Tibial artery (tissue), 4 donors: ENCODE measurements at regions not wholly inside any gene's neighbourhood (a gene's known extent, or its start where the extent isn't known, plus 50 kb on each side); places are given as distances from the start of the nearest gene placed in this dataset.
"Not testable (repeated sequence)": the region's sequence is repeated elsewhere in the genome, so short reads cannot be mapped to it uniquely, and the experiment has no call there.

Experiments used
- DNase-seq, 2 donors: peaks; one replicate each; pipeline ENCODE4 v3.0.0-alpha.2; 2019
- H3K27ac ChIP-seq, 2 donors: fragments of 200-600 bp; sonication (generic) in 1 of 2; 1 replicate in 1 of 2; 2 replicates in 1 of 2; pipeline ENCODE4 v1.5.1; 2018 to 2019; ENCODE audit warnings: mild to moderate bottlenecking in 1 of 2
- H3K27me3 ChIP-seq, 2 donors: fragments of 200-600 bp; sonication (generic) in 1 of 2; one replicate each; pipeline versions ENCODE4 v1.5.1 to v1.6.0; 2016 to 2019
- H3K36me3 ChIP-seq, 3 donors: fragments of 200-600 bp; sonication (generic) in 2 of 3; one replicate each; pipeline ENCODE4 v1.5.1; 2016 to 2019; ENCODE audit warnings: mild to moderate bottlenecking in 2 of 3
- H3K4me1 ChIP-seq, 4 donors: fragments of 200-600 bp; sonication (generic) in 2 of 4; 1 replicate in 3 of 4; 2 replicates in 1 of 4; pipeline ENCODE4 v1.5.1; 2016 to 2019
- H3K4me3 ChIP-seq, 2 donors: fragments of 200-600 bp; sonication (generic) in 1 of 2; 1 replicate in 1 of 2; 2 replicates in 1 of 2; pipeline ENCODE4 v1.5.1; 2018 to 2019; ENCODE audit warnings: mild to moderate bottlenecking in 2 of 2
- H3K9me3 ChIP-seq, 3 donors: fragments of 200-600 bp; sonication (generic) in 1 of 3; one replicate each; pipeline ENCODE4 v1.5.1; 2016 to 2019
- CTCF ChIP-seq, 2 experiments: fragments of 200-600 bp in 1 of 2; fragments of 450-650 bp in 1 of 2; IDR thresholded peaks; one replicate each; pipeline ENCODE4 v1.5.1; 2017 to 2019; ENCODE audit warnings: antibody characterized with exemption in 2 of 2, mild to moderate bottlenecking in 1 of 2, moderate library complexity in 1 of 2
- intact Hi-C: fragments of 100-400 bp; cut with DNase I; formaldehyde crosslinking; loops from one replicate; pipeline ENCODE4 v1.15.0; 2023; ENCODE audit warnings: low total_unique reads

GRCh38 chr14:27256805-27257204 lies 659.0 kb upstream of the NOVA1 start:
- no peak for DNase-seq
- Histone ChIP-seq H3K4me1 (no peaks in the 10 kb centered on the region), H3K9me3 (peaks cover 0 to 2% (median 0%) of the 10 kb centered on the region in 3 donors), H3K27ac (no peak overlapping the region), H3K4me3 (no peak overlapping the region), H3K27me3 (no peaks in the 10 kb centered on the region), H3K36me3 (no peaks in the 10 kb centered on the region)
- no peak for TF ChIP-seq CTCF (IDR thresholded peaks at IDR 0.05)
- intact Hi-C loops: no loop called here

GRCh38 chr14:27267876-27268275 lies 670.0 kb upstream of the NOVA1 start:
- Histone ChIP-seq H3K36me3 (no peaks in the 10 kb centered on the region), H3K27ac (no peak overlapping the region), H3K4me3 (no peak overlapping the region), H3K9me3 (peaks cover 0 to 4% (median 0%) of the 10 kb centered on the region in 3 donors), H3K4me1 (no peaks in the 10 kb centered on the region), H3K27me3 (no peaks in the 10 kb centered on the region)
- intact Hi-C loops: no loop called here
- no peak for DNase-seq
- TF ChIP-seq CTCF (IDR thresholded peaks at IDR 0.05): no peak

GRCh38 chr14:27270716-27271115 lies 672.9 kb upstream of the NOVA1 start:
- Histone ChIP-seq H3K36me3 (no peaks in the 10 kb centered on the region), H3K9me3 (no peaks in the 10 kb centered on the region), H3K4me1 (no peaks in the 10 kb centered on the region), H3K27me3 (no peaks in the 10 kb centered on the region), H3K27ac (no peak overlapping the region), H3K4me3 (no peak overlapping the region)
- no peak for DNase-seq
- TF ChIP-seq CTCF (IDR thresholded peaks at IDR 0.05): no peak
- intact Hi-C loops: no loop called here

GRCh38 chr14:27278341-27278740 lies 680.5 kb upstream of the NOVA1 start:
- Histone ChIP-seq H3K27me3 (no peaks in the 10 kb centered on the region), H3K4me3 (no peak overlapping the region), H3K9me3 (no peaks in the 10 kb centered on the region), H3K4me1 (no peaks in the 10 kb centered on the region), H3K27ac (no peak overlapping the region), H3K36me3 (no peaks in the 10 kb centered on the region)
- intact Hi-C loops: no loop called here
- no peak for DNase-seq
- TF ChIP-seq CTCF (IDR thresholded peaks at IDR 0.05): no peak

- no peaks in the 10 kb centered on the region for H3K9me3 ChIP-seq
- no peak overlapping the region for H3K27ac ChIP-seq
- no peak overlapping the region for H3K4me3 ChIP-seq
- no peaks in the 10 kb centered on the region for H3K27me3 ChIP-seq
- no peak for TF ChIP-seq CTCF (IDR thresholded peaks at IDR 0.05)
- DNase-seq: no peak
- H3K36me3 ChIP-seq: no peaks in the 10 kb centered on the region
- intact Hi-C loops: no loop called here
- no peaks in the 10 kb centered on the region for H3K4me1 ChIP-seq
Observed at GRCh38 chr14:27305441-27305945, 707.7 kb upstream of the NOVA1 start.

DNA sequence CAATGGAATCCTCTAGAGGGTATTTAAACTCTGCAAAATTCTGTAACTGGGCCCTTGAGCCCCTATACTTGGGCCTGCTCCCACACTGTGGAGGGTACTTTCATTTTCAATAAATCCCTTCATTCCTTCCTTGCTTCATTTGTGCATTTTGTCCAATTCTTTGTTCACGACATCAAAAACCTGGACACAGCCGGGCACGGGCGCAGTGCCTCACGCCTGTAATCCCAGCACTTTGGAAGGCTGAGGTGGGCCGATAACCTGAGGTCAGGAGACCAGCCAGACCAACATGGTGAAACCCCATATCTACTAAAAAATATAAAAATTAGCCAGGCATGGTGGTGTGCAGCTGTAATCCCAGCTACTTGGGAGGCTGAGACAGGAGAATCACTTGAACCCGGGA lies 714.9 kb upstream of the NOVA1 start:
- H3K36me3 ChIP-seq, H3K4me3 ChIP-seq, H3K4me1 ChIP-seq, H3K9me3 ChIP-seq, DNase-seq, H3K27ac ChIP-seq, intact Hi-C loops, H3K27me3 ChIP-seq: not testable (repeated sequence)
